GM12892 (cell line): ENCODE measurements at regions not wholly inside any gene's neighbourhood (a gene's known extent, or its start where the extent isn't known, plus 50 kb on each side); places are given as distances from the start of the nearest gene placed in this dataset.

Experiments
- POLR2A ChIP-seq: IDR thresholded peaks from 2 replicates; pipeline ENCODE4 v1.6.1; 2011; ENCODE audit warnings: low read depth, low read length, control low read depth
- POLR2AphosphoS5 ChIP-seq: IDR thresholded peaks from 2 replicates; pipeline ENCODE4 v1.6.1; 2011; ENCODE audit warnings: low read depth, low read length, control low read depth
- TAF1 ChIP-seq: IDR thresholded peaks from 2 replicates; pipeline ENCODE4 v1.6.1; 2011; ENCODE audit warnings: low read depth, mild to moderate bottlenecking, control low read depth, low read length, borderline replicate concordance

- TF ChIP-seq POLR2A: no peak
- no peak for TF ChIP-seq POLR2AphosphoS5
- no peak for TF ChIP-seq TAF1
Measured at GRCh38 chr4:127124919-127125318, 507.8 kb upstream of the INTU start.
